IMR-90 (cell line): ENCODE measurements at regions not wholly inside any gene's neighbourhood (a gene's known extent, or its start where the extent isn't known, plus 50 kb on each side); places are given as distances from the start of the nearest gene placed in this dataset.

ENCODE experiments used
- ATAC-seq: fragments of 200-7000 bp; cut with Tn5 transposase; 2 replicates; pipeline ENCODE4 v1.9.1; 2020; ENCODE audit warnings: low read depth, mild to moderate bottlenecking, moderate library complexity
- BruUV-seq: library from RNA; stranded (reverse); fragments of 400-500 nt; replicated peaks from 2 replicates; lab custom pipeline; 2021; lab: Mats Ljungman, UMichigan
- CTCF ChIA-PET: fragments of 300-600 bp; formaldehyde crosslinking; extraction: SDS; loops from one replicate; lab custom pipeline; 2021; ENCODE audit warnings: antibody characterized with exemption; lab: Yijun Ruan, JAX
- POLR2A ChIA-PET: fragments of 300-600 bp; sonication (Branson Sonifier 250); formaldehyde crosslinking; loops from one replicate; lab custom pipeline; 2022; ENCODE audit warnings: antibody characterized with exemption; ENCODE audit not compliant: unreplicated experiment; lab: Charles Lee
- DNase-seq: peaks from one replicate; pipeline ENCODE4 v3.0.0; 2013
- H2AFZ ChIP-seq: replicated peaks from 2 replicates; pipeline ENCODE3; 2013; ENCODE audit warnings: low read length, mild to moderate bottlenecking; ENCODE audit not compliant: poor library complexity
- H2AK5ac ChIP-seq: 2 replicates; pipeline ENCODE4 v1.6.1; 2013; ENCODE audit warnings: low read depth, low read length, inconsistent platforms
- H2AK9ac ChIP-seq: replicated peaks from 2 replicates; pipeline ENCODE3; 2013; ENCODE audit warnings: mild to moderate bottlenecking, low read depth, low read length, moderate library complexity; ENCODE audit not compliant: poor library complexity
- H2BK120ac ChIP-seq: 2 replicates; pipeline ENCODE4 v1.6.1; 2013; ENCODE audit warnings: low read depth, low read length, inconsistent platforms
- H2BK15ac ChIP-seq: 3 replicates; pipeline ENCODE4 v1.6.1; 2013; ENCODE audit warnings: low read depth, low read length, inconsistent platforms
- H2BK20ac ChIP-seq: 2 replicates; pipeline ENCODE4 v1.6.1; 2013; ENCODE audit warnings: low read depth, mild to moderate bottlenecking, inconsistent platforms, low read length, moderate library complexity
- H2BK5ac ChIP-seq: 2 replicates; pipeline ENCODE4 v1.6.1; 2013; ENCODE audit warnings: mild to moderate bottlenecking, low read depth, low read length, inconsistent platforms; ENCODE audit not compliant: poor library complexity, severe bottlenecking
- H3K14ac ChIP-seq: replicated peaks from 2 replicates; pipeline ENCODE4 v1.6.1; 2013; ENCODE audit warnings: low read depth, low read length, inconsistent platforms
- H3K18ac ChIP-seq: 2 replicates; pipeline ENCODE4 v1.6.1; 2013; ENCODE audit warnings: low read depth, low read length, control low read depth
- H3K23ac ChIP-seq: 2 replicates; pipeline ENCODE4 v1.6.1; 2013; ENCODE audit warnings: low read depth, low read length, inconsistent platforms
- H3K27ac ChIP-seq: 2 replicates; pipeline ENCODE4 v1.5.1; 2013; ENCODE audit warnings: mild to moderate bottlenecking, control low read depth, low read length; ENCODE audit not compliant: insufficient read depth
- H3K27me3 ChIP-seq: 2 replicates; pipeline ENCODE4 v1.6.1; 2013; ENCODE audit warnings: low read length; ENCODE audit not compliant: control insufficient read depth, insufficient read depth
- H3K36me3 ChIP-seq: 2 replicates; pipeline ENCODE4 v1.6.1; 2013; ENCODE audit warnings: low read length, mixed read lengths; ENCODE audit not compliant: control insufficient read depth, insufficient read depth
- H3K4ac ChIP-seq: 2 replicates; pipeline ENCODE4 v1.6.1; 2013; ENCODE audit warnings: low read depth, low read length, inconsistent platforms
- H3K4me1 ChIP-seq: 2 replicates; pipeline ENCODE4 v1.6.1; 2013; ENCODE audit warnings: low read length, mixed read lengths; ENCODE audit not compliant: control insufficient read depth, insufficient read depth
- H3K4me2 ChIP-seq: 2 replicates; pipeline ENCODE4 v1.6.1; 2013; ENCODE audit warnings: low read depth, mild to moderate bottlenecking, control low read depth, low read length, moderate library complexity
- H3K4me3 ChIP-seq: 2 replicates; pipeline ENCODE4 v1.5.1; 2013; ENCODE audit warnings: low read depth, mild to moderate bottlenecking, control low read depth, low read length, moderate library complexity; ENCODE audit not compliant: insufficient read depth
- H3K56ac ChIP-seq: 2 replicates; pipeline ENCODE4 v1.6.1; 2013; ENCODE audit warnings: low read length, inconsistent platforms; ENCODE audit not compliant: insufficient read depth; ENCODE audit errors: extremely low read depth
- H3K79me1 ChIP-seq, 2 experiments: 2 replicates each; pipeline ENCODE4 v1.6.1; 2013; ENCODE audit warnings: low read length in 2 of 2, inconsistent platforms in 1 of 2, low read depth in 1 of 2
- H3K9ac ChIP-seq: 2 replicates; pipeline ENCODE4 v1.6.1; 2013; ENCODE audit warnings: low read depth, low read length, control low read depth
- H3K9me1 ChIP-seq: 2 replicates; pipeline ENCODE4 v1.6.1; 2013; ENCODE audit warnings: low read length, inconsistent platforms; ENCODE audit not compliant: insufficient read depth
- H3K9me3 ChIP-seq: 2 replicates; pipeline ENCODE4 v1.6.1; 2013; ENCODE audit warnings: low read length; ENCODE audit not compliant: control insufficient read depth, insufficient read depth
- H4K20me1 ChIP-seq: 2 replicates; pipeline ENCODE4 v1.6.1; 2013; ENCODE audit warnings: low read length, inconsistent platforms; ENCODE audit not compliant: insufficient read depth
- H4K5ac ChIP-seq: 2 replicates; pipeline ENCODE4 v1.6.1; 2013; ENCODE audit warnings: mild to moderate bottlenecking, low read depth, low read length, control low read depth
- H4K8ac ChIP-seq, 2 experiments: 2 replicates each; pipeline ENCODE4 v1.6.1; 2013; ENCODE audit warnings: low read depth in 2 of 2, low read length in 2 of 2, control low read depth in 1 of 2, inconsistent platforms in 1 of 2
- H4K91ac ChIP-seq: 2 replicates; pipeline ENCODE4 v1.6.1; 2013; ENCODE audit warnings: low read depth, low read length, inconsistent platforms; ENCODE audit not compliant: insufficient read depth
- CEBPB ChIP-seq: IDR thresholded peaks from 2 replicates; pipeline ENCODE4 v1.6.1; 2012; ENCODE audit warnings: low read depth, low read length, improper control_type of control experiment
- MAZ ChIP-seq: IDR thresholded peaks from 2 replicates; pipeline ENCODE4 v1.6.1; 2012; ENCODE audit warnings: low read depth, mild to moderate bottlenecking, low read length, improper control_type of control experiment, moderate library complexity, borderline replicate concordance
- NFE2L2 ChIP-seq: fragments of 150-350 bp; IDR thresholded peaks from 2 replicates; pipeline ENCODE4 v1.6.1; 2016; ENCODE audit warnings: low read depth, mild to moderate bottlenecking, low read length
- RCOR1 ChIP-seq: IDR thresholded peaks from 2 replicates; pipeline ENCODE4 v1.6.1; 2012; ENCODE audit warnings: mild to moderate bottlenecking, low read length, improper control_type of control experiment; ENCODE audit not compliant: insufficient replicate concordance
- RFX5 ChIP-seq: IDR thresholded peaks from 2 replicates; pipeline ENCODE4 v1.8.0; 2012; ENCODE audit warnings: low read depth, mild to moderate bottlenecking, low read length, moderate library complexity
- SMC3 ChIP-seq: fragments of 150-350 bp; IDR thresholded peaks from 2 replicates; pipeline ENCODE4 v1.6.1; 2016; ENCODE audit warnings: low read depth, mild to moderate bottlenecking, antibody characterized with exemption, low read length, moderate library complexity
- WGBS, 2 experiments: methylation state at CpG; one replicate each; pipeline versions ENCODE4 v1.1.5 to v1.1.7; 2013; ENCODE audit warnings: missing lambda C conversion rate in 2 of 2; ENCODE audit not compliant: insufficient read length in 1 of 2; ENCODE audit errors: extremely low coverage in 2 of 2; 5-methylcytosine and 5-hydroxymethylcytosine counted together
- dilution Hi-C: fragments of 300-500 bp; cut with HindIII; formaldehyde crosslinking; loops from one replicate; pipeline ENCODE4 v1.14.3; 2018; ENCODE audit warnings: low sequenced_read_pairs; ENCODE audit not compliant: unreplicated experiment
- in situ Hi-C: fragments of 300-500 bp; cut with MboI; formaldehyde crosslinking; loops from 3 replicates; pipeline ENCODE4 v1.14.3; 2019; ENCODE audit warnings: low sequenced_read_pairs, inconsistent platforms, mixed read lengths
- intact Hi-C: fragments of 100-400 bp; cut with micrococcal nuclease; formaldehyde crosslinking; loops from 2 replicates; pipeline ENCODE4 v1.10.0; 2022
- TF ChIP-seq, protein P1 (sequence below): conservative IDR thresholded peaks from 2 replicates; pipeline ENCODE4 v1.5.1; 2012; ENCODE audit warnings: mild to moderate bottlenecking, low read depth, low read length, improper control_type of control experiment
- TF ChIP-seq, protein P2 (sequence below): fragments of 150-350 bp; IDR thresholded peaks from 2 replicates; pipeline ENCODE4 v1.6.1; 2017; ENCODE audit warnings: mild to moderate bottlenecking, antibody characterized with exemption, low read length, low read depth

DNA sequence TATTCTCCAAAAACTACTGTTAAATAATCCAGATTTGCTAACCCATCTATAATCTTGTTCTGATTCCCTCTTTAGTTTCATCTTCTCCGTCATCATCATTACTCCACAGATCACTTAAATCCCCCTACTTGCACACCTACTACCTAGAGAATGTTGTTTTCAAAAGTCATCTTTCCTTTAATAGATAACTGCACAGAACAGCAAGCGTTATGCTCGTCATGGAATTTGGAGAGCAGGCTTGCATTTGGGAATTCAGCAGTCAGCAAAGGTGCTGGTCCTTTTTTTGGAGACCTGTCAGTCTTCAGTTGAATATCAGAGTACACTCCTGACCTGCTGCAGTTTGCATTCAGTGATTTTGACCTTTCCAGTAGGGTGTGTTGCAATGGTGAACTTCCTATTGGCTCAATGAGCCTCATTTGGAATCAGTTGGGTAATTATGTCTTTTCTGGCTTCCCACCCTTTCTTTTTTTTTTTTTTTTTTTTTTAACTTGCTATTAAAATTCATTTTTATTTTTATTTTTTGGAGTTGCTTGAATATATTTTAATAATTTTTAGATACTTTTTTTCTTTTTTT lies 110.6 kb downstream of the HNRNPLL start:
- no peak overlapping the region for H4K5ac ChIP-seq
- ATAC-seq (no peak), DNase-seq (no peak)
- ChIA-PET POLR2A (no interaction called here), CTCF (no interaction called here)
- no peaks in the 10 kb centered on the region for H3K9me3 ChIP-seq
- H3K18ac ChIP-seq: no peak overlapping the region
- H4K20me1 ChIP-seq: no peaks in the 10 kb centered on the region
- H2BK15ac ChIP-seq: no peak overlapping the region
- H2AK5ac ChIP-seq: no peak overlapping the region
- no peaks in the 10 kb centered on the region; the same call in 1 of the 2 replicates for H3K9me1 ChIP-seq
- no peak overlapping the region for H3K4me2 ChIP-seq
- no peak overlapping the region for H2AK9ac ChIP-seq
- no peak overlapping the region for H4K91ac ChIP-seq
- no peak overlapping the region for H3K27ac ChIP-seq
- H4K8ac ChIP-seq: no peak overlapping the region
- H3K23ac ChIP-seq: no peak overlapping the region
- no peak overlapping the region for H2BK120ac ChIP-seq
- H3K14ac ChIP-seq: no peak overlapping the region
- H2BK5ac ChIP-seq: no peak overlapping the region
- no peaks in the 10 kb centered on the region for H3K79me1 ChIP-seq
- dilution Hi-C loops: no loop called here
- intact Hi-C loops: no loop called here
- no TSS peak for BruUV-seq
- WGBS, 2 experiments: 100% methylated on average over 2 of the region's 3 CpGs; no CpG with 5 or more reads in 1 of the 2 experiments
- H3K4ac ChIP-seq: no peak overlapping the region
- peaks cover 41% of the 10 kb centered on the region for H3K27me3 ChIP-seq
- H2BK20ac ChIP-seq: no peak overlapping the region
- H3K4me3 ChIP-seq: no peak overlapping the region
- no peak overlapping the region for H3K9ac ChIP-seq
- H3K36me3 ChIP-seq: no peaks in the 10 kb centered on the region
- H2AFZ ChIP-seq: no peak overlapping the region
- in situ Hi-C loops: no loop called here
- TF ChIP-seq, protein P1, sequence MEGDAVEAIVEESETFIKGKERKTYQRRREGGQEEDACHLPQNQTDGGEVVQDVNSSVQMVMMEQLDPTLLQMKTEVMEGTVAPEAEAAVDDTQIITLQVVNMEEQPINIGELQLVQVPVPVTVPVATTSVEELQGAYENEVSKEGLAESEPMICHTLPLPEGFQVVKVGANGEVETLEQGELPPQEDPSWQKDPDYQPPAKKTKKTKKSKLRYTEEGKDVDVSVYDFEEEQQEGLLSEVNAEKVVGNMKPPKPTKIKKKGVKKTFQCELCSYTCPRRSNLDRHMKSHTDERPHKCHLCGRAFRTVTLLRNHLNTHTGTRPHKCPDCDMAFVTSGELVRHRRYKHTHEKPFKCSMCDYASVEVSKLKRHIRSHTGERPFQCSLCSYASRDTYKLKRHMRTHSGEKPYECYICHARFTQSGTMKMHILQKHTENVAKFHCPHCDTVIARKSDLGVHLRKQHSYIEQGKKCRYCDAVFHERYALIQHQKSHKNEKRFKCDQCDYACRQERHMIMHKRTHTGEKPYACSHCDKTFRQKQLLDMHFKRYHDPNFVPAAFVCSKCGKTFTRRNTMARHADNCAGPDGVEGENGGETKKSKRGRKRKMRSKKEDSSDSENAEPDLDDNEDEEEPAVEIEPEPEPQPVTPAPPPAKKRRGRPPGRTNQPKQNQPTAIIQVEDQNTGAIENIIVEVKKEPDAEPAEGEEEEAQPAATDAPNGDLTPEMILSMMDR: no peak
- TF ChIP-seq MAZ (no peak), RCOR1 (no peak), NFE2L2 (no peak), CEBPB (no peak), SMC3 (no peak), RFX5 (no peak)
- TF ChIP-seq, protein P2, sequence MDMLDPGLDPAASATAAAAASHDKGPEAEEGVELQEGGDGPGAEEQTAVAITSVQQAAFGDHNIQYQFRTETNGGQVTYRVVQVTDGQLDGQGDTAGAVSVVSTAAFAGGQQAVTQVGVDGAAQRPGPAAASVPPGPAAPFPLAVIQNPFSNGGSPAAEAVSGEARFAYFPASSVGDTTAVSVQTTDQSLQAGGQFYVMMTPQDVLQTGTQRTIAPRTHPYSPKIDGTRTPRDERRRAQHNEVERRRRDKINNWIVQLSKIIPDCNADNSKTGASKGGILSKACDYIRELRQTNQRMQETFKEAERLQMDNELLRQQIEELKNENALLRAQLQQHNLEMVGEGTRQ: no peak
- no peaks in the 10 kb centered on the region for H3K4me1 ChIP-seq
- H3K56ac ChIP-seq: no peak overlapping the region
